GM18909 (cell line): ENCODE measurements at regions not wholly inside any gene's neighbourhood (a gene's known extent, or its start where the extent isn't known, plus 50 kb on each side); places are given as distances from the start of the nearest gene placed in this dataset.

Experiments used
- ATAC-seq: cut with Tn5 transposase; IDR thresholded peaks from one replicate; pipeline ENCODE4 v1.9.1; 2021; ENCODE audit warnings: mild to moderate bottlenecking; ENCODE audit not compliant: unreplicated experiment, poor library complexity

- no peak for ATAC-seq
Measured at GRCh38 chr5:173777149-173777548, 111.0 kb upstream of the CPEB4 start.

- no peak for ATAC-seq
Measured at GRCh38 chr5:173777674-173778073, 110.5 kb upstream of the CPEB4 start.

- ATAC-seq = no peak
Measured at GRCh38 chr5:173778152-173778782, 109.9 kb upstream of the CPEB4 start.

GRCh38 chr5:173778784-173779304 is 109.3 kb upstream of the CPEB4 start:
- no peak for ATAC-seq

- ATAC-seq = no peak
Measured at GRCh38 chr5:173780235-173781234, 107.6 kb upstream of the CPEB4 start.

GRCh38 chr5:173781432-173781815 is 106.7 kb upstream of the CPEB4 start:
- ATAC-seq = no peak

- no peak for ATAC-seq
Measured at GRCh38 chr5:173781816-173782670, 106.1 kb upstream of the CPEB4 start.

- ATAC-seq = no peak
Measured at GRCh38 chr5:173782671-173783101, 105.5 kb upstream of the CPEB4 start.

GRCh38 chr5:173783371-173783770 is 104.8 kb upstream of the CPEB4 start:
- no peak for ATAC-seq

GRCh38 chr5:173785400-173785799 is 102.7 kb upstream of the CPEB4 start:
- no peak for ATAC-seq

GRCh38 chr5:173785866-173786265 is 102.3 kb upstream of the CPEB4 start:
- no peak for ATAC-seq

- ATAC-seq = peak; percentile 61
Measured at GRCh38 chr5:173786286-173787187, 101.6 kb upstream of the CPEB4 start.

GRCh38 chr5:173789031-173789920 is 98.9 kb upstream of the CPEB4 start:
- no peak for ATAC-seq

GRCh38 chr5:173790177-173790719 is 97.9 kb upstream of the CPEB4 start:
- no peak for ATAC-seq

- no peak for ATAC-seq
Measured at GRCh38 chr5:173790836-173791546, 97.2 kb upstream of the CPEB4 start.

- ATAC-seq = no peak
Measured at GRCh38 chr5:173791878-173792277, 96.3 kb upstream of the CPEB4 start.

GRCh38 chr5:173792781-173793547 is 95.2 kb upstream of the CPEB4 start:
- ATAC-seq = no peak
